GM18867 (cell line): ENCODE measurements at regions not wholly inside any gene's neighbourhood (a gene's known extent, or its start where the extent isn't known, plus 50 kb on each side); places are given as distances from the start of the nearest gene placed in this dataset.
"Not testable (repeated sequence)": the region's sequence is repeated elsewhere in the genome, so short reads cannot be mapped to it uniquely, and the experiment has no call there.

Experiments
- ATAC-seq: cut with Tn5 transposase; IDR thresholded peaks from one replicate; pipeline ENCODE4 v1.9.1; 2021; ENCODE audit warnings: mild to moderate bottlenecking, moderate library complexity; ENCODE audit not compliant: unreplicated experiment

DNA sequence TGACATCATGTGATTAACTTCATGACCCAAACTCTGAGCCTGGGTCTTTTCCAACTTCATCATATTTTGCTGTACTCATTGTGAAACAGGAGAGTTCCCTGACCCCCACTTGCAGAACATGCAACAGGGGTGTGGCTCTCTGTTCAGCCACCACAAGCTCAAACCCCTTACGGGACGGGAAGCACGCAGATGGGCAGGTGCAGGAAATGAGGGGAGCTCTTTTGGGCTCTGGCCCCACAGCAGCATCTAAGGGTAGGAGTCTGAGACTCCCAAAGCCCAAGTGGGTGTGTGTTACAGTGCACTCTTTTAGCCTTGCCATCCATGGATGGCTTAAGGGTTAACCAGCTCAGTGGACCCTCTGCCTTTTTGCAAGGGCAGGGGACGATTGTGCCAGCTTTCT is 599.5 kb upstream of the SMIM31 start:
- ATAC-seq = no peak

DNA sequence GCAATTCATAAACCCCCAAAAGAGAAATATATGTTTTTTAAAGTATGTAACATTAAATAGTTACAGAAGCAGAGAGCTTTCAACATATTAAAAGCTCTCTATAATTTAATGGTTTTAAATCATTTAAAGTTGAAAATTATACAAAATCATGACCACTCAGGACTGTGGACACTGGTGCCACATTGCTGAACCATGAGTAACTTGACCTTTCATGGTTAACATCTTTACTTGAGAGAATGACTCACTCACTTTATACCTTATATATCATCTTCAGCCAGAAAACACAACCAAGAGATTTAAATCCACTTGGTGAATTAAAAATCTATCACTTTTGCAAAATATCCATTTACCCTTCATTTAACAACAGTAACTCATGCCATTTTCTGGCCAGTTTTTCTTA is 584.3 kb upstream of the SMIM31 start:
- no peak for ATAC-seq

DNA sequence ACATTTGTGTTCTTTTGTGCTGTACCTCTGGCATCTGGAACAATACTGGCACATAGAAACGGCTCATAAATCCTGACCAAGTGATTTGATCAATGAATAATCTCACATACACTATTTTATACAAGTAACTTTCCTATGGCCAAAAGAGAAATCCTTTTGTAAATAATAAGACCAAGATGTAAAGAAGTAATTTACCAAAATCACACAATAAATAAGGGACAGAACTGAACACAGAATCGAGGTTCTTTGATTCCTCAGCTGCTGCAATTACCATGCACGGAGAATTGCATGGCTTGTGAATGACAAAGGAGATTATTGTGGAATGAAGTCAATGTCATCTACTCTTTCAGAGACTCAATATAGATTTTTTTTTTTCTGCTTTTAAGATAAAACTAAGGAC is 576.8 kb upstream of the SMIM31 start:
- no peak for ATAC-seq

DNA sequence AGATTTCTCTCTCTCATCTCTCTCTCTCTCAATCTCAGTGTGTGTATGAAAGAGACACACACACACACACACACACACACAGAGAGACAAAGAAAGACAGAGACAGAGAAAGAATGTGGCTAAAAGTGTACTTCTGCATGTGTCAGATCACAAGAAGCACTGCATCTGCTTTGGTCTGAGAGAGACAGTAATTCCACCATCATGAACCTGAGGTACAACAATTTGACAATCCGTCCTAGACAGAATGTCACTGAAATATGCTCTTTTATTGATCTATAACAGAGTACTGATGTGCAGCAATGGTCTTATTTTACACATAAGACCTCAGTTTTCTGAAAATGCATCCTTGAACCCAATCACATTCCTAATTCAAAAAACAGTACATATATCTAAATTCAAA is 576.2 kb upstream of the SMIM31 start:
- ATAC-seq = no peak

DNA sequence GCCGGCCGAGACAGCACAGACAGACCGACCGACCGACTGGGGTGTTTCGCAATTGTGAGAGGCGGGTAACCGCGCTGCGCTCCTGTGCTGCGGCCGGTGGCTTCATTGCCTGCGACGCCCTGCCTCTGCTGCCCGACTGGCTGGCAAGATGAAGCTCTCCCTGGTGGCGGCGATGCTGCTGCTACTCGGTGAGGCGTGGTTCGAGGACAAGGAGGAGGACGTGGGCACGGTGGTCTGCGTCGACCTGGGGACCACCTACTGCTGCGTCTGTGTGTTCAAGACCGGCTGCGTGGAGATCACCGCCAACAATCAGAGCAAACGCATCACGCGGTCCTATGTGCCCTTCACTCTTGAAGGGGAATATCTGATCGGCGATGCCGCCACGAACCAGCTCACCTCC is 565.7 kb upstream of the SMIM31 start:
- no peak for ATAC-seq

DNA sequence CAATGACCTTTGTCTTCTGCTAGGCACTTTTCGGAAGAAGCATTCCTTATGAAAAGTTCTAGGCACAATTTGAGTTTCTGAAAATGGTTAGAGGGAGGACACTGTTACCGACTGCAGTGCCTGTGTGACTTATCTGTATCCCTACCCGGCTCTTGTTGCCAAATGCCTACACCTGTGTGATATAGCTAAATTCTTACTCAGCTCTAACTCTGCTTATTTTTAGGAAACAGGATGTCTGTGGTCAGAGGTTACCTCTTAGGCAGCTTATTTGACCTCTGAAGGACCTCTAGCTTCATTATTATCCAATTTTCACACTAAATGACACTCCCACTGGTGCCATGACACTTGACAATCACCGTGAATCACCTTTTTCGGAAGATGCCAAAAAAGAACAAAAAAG is 561.1 kb upstream of the SMIM31 start:
- ATAC-seq = peak; percentile 70

DNA sequence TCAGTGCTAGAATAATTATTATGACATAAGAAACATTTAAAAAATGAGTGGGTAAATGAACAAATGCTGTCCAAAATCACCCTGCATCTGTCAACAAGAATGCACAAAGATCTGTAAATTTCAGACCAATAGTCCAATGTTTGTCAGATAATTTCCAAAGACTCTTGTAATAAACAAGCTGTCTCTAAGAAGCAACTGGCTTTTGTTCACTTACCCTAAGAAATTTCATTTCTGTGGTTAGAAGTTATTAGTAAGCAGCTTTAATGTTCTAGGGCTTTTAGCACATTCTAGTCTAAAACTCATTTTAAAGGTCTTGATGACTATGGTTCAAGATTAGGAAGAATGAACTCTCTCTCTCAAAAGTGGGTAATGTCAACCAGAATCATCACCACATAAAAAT is 560.3 kb upstream of the SMIM31 start:
- no peak for ATAC-seq

DNA sequence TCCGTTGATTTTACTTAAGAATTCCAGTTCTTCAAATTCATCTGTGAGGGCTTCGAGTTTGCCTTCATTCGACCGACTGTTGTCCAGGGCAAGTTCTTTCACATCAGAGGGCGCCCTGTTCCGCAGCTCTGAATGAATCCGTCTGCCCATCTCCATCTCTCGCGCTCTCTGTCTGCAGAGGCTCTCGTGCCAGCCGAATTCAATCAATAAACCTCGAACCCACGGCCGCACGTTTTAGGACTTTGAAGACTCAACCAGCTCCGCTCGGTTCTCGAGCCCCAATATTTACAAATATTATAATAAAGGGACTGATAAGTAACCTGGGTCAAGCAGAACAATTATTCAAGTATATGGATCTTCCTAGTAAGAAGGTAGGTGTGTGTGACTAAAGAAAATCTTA is 556.4 kb upstream of the SMIM31 start:
- ATAC-seq = no peak

DNA sequence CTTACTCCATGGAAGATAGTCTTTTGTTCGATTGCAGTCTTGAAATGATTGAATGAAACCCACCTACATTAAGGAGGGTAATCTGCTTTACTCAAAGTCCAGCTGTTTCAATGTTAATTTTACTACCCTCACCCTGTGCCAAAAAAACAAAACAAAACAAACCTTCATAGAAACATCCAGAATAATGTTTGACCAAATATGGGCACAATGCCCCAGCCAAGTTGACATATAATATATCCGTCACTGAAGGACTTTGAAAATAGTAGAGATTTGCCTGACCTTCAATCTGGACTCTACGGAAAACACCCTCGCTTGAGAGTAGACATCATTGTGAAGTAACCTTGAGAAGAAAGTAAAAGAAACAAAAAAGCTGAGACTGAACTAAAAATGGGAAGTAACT is 550.5 kb upstream of the SMIM31 start:
- ATAC-seq = no peak

DNA sequence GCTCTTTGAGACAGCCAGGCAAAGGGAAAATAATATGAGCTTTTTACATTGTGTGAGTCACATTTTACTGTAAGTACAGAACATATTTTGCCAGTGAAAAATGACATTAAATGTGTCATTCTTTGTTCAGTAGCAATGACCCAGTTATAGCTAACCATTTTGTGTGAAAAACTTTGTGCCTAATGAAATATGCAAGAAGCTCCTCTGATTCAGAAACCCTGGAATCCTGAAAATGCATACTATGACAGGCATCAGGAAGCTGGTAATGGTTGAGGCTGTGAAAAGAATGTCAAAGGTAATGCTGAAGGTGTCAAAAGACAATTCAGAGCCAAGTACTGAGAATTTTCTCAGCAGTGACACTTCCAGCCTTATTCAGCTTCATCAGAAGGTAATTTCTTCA is 549.5 kb upstream of the SMIM31 start:
- ATAC-seq = no peak

DNA sequence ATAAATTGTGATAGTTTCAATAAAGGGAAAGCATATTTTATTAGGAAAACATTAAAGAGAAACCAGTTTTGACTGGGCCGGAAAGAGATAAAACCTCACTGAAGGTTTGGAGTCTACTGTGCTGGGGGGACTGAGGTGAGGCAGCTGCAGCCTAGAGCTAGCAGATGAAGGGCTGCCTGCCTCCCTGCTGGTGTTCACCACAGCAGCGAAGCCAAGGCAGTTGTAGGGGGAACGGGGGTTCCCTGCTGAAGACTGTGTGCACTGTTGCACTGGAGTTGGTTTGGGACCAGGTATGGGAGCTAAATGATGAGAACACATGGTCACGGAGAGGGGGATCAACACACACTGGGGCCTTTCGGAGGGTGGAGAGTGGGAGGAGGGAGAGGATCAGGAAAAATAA is 546.5 kb upstream of the SMIM31 start:
- ATAC-seq = no peak

DNA sequence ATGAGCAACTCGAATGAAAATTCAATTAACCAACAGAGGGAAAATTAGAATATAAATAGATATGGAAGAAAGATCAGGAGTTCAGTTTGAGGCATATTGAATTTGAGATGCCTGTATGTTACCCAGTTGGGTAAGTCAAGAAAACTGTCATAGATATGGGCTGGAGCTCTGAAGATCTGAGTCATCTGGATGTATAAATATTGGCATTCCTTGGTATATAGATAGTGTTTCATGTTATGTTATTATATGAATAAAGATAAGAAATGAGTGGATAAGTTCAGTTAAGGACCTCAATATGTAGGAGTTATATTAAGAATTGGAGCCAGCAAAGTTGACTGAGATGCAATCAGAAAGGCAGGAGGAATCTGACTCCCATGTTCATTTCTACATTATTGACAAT is 543.6 kb upstream of the SMIM31 start:
- no peak for ATAC-seq

DNA sequence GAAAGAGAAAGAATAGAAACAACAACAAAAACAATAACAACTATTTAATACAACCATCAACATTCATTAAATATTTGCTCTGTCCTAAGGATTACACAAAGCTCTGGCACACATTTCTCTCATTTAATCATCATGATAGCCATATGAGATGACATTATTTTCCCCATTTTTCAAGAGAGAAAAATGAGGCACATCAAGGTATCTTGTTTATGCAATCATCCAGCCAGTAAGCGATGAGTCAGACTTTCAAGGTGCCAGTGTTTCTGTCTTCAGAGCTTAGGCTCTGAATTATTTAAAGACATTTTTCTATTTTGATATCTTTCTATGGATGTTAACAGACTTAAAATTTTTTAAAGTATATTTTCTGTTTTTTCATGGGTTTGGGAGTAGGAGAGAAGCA is 541.8 kb upstream of the SMIM31 start:
- no peak for ATAC-seq

DNA sequence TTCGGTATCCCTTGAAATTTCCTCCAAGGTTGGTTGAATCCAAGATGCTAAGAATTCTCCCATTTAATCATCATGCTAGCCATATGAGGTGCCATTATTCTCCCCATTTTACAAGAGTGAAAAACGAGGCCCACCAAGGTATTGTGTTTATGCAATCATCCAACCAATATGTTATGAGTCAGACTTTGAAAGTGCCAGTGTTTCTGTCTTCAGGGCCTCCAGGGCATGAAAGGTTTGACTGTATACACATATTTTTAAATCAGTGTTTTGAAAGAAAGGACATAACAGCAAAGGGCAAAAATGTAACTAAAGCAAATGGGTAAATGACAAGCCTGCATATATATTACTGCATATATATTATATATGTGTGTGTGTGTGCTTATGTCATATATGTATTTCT is 541.2 kb upstream of the SMIM31 start:
- no peak for ATAC-seq

DNA sequence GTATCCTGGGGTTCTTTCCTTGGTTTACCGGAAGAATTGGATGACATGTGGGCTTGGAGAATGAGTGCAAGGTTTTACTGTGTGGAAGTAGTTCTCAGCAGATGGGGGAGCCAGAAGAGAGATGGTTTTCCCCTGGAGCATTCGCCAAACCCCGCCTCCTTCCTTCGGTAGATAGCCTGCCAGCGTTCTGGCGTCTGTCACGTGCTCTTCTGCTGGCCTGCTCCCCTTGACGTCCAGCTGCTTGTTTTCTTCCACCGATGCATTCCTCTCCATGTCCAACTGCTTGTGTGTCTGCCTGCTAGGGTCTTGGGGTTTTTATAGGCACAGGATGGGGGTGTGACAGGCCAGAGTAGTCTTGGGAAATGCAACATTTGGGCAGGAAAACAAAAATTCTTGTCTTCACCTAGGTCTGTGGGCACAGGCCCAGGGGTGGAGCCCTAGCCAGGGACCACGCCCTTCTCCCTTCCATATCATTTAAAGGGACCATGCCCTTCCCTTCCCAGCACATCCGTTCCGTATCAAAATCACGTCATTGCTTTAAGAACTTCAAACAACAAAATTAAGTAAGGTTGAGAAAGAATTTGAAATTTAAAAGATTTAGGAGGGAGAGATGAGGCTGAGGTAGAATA is 538.7 kb upstream of the SMIM31 start:
- no peak for ATAC-seq

DNA sequence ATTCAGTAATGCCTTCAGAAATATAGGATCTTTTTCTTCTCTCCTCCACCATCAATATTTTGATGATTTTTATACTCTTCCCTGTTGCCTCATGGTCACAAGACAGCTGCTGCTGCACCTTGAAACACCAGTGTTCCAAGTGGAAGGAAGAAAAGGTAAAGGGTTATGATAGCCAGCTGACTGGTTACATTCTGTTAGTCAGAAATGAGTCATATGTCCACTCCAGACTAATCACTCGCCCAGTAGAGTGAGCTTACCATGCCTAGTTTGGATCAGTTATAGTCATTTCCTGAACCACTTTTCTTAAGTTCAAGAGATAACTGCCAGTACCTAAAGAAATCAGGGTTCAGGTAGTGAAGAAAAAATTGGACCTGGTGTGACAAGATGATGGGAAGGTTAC is 532.3 kb upstream of the SMIM31 start:
- no peak for ATAC-seq

DNA sequence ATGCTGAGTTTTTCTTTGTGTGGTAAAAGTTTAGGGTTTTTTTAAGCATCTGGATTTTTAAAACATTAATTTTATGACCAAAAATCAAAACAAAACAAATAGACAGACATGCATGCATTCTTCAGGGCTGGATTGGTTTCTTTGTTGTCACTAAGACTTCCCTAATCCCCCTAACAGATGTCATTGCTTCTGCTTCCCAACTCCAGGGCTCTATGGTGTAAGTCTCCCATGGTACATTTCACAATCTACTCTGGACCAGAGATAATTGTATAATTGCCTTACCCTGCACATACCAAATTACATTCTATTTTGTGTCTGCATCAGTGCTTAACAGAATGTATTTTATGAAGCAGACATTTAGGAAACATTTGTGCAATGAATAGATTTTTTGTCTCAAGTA is 529.1 kb upstream of the SMIM31 start:
- no peak for ATAC-seq

DNA sequence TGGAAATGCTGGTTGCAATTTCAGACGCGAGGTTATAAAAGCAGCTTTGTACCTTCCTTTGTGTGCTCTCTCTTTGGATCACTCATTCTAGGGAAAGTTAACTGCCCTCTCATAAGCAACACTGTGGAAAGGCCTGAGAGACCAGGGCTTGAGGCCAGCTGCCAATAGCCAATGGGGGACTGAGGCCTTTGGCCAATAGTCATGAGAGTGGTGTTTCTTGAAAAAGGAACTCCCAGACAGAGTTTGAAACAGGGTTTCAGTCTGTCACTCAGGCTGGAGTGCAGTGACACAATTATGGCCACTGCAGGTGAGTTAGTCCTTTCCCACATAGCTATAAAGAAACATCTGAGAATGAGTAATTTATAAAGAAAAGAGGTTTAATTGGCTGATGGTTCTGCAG is 524.7 kb upstream of the SMIM31 start:
- no peak for ATAC-seq

DNA sequence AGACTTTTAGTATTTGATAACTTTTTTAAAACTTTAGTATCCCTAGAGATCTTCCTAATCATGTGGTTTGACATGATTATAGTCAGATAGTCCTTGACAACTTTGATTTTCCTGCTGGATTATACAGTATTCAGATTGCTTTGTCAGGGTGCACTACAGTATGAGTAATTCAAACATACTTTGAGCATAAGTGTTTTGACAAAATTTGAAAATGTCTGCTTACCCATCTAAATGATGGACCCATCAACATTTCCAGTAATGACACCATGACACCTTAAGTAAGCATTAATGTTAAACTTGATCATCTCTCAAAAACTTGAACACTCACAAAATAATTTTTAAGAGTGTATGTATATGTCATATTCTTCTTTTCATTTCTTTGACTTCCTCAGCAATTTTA is 514.5 kb upstream of the SMIM31 start:
- no peak for ATAC-seq

DNA sequence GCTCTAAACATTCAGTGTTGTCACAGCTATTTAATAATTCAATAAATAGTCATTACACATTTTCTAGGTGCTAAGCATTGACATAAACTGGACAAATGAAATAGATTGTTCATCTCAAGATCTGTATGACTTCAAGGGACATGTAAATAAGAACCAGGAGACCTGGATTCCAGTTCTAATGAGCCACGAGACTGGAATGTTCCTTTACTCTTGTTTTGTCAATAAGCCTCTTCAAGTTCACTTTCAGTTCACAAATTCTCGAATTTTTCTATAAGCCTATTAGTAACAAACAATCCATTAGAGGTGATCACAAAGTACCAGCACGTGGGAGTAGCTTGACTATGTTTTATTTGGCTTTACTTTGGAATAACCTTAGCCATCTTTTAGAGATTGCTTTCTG is 514.0 kb upstream of the SMIM31 start:
- no peak for ATAC-seq

DNA sequence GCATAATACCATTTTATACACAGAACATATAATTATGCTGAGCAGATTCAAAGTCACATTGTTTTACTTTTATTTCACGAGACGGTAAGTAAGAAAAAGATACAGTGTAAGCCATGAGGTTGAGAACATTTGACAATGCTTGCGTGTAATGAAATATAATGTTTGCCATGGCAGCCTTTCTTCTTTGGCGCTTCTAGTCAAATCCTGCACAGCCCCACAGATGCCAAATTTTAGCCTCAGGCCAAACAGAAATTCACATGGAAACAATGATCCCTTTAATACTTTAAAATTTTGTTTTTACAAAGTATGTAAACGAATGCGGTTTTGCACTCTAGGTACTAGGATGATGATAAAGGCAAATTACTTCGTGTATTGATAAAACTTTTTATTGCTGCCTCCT is 502.7 kb upstream of the SMIM31 start:
- ATAC-seq = no peak

DNA sequence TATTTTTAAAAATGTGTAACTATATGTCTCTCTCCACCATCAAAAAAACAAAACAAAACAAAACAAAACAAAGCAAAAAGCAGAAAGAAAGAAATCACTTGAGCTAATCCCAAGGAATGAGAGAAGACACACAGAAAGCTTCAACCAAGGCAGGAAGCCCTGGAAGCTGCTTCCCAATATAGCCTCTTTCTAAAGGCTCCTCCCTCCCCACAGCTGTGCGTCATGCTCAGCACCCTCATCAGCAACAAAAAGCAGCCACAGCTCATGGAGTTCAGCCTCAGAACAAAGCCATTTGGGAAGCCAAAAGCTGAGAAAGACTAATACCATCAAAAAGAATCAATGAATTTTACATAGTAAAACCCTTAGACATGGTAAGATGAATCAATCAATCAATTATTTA is 501.6 kb upstream of the SMIM31 start:
- ATAC-seq = no peak

DNA sequence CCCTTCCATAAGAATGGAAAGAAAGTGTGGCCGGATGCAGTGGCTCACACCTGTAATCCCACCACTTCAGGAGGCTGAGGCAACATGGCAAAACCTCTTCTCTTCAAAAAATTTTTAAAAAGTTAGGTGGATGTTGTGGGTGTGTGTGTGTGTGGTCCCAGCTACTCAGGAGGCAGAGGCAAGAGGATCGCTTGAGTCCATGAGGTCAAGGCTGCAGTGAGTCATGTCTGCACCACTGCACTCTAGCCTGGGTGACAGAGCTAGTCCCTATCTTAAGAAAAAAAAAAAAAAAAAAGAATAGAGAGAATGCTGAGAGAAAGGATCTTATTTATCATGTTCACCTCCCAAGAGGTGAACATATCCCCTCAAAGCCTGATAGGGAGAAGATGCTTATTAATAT is 492.1 kb upstream of the SMIM31 start:
- no peak for ATAC-seq

DNA sequence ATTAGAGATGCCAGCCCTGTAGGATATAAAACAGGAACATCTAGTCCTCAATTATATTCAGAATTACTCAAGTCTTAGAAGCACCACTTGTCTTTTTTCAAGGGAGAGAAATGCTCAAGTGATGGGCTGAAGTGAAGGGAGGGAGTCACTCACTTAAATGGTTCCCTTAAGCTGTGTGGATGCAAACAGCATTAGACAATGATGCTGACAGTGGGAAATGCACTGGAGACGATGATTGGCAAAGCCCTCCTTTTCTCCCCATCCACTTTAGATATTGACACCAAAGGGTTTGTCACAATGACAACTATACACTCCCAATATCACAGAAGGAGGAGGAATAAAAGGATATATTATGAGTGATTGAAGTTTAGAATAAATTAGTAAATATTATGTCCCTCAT is 491.4 kb upstream of the SMIM31 start:
- ATAC-seq = not testable (repeated sequence)
